ENCODE measurements at regions not wholly inside any gene's neighbourhood (a gene's known extent, or its start where the extent isn't known, plus 50 kb on each side); places are given as distances from the start of the nearest gene placed in this dataset.
"Not testable (repeated sequence)": the region's sequence is repeated elsewhere in the genome, so short reads cannot be mapped to it uniquely, and the experiment has no call there.

- no peaks in the 10 kb centered on the region for H3K36me3 ChIP-seq (ENCODE audit: control insufficient read depth, insufficient read depth, low read length)
- H3K27me3 ChIP-seq (ENCODE audit: control insufficient read depth, insufficient read depth, low read length) = no peaks in the 10 kb centered on the region
- no peaks in the 10 kb centered on the region for H3K9me3 ChIP-seq (ENCODE audit: control insufficient read depth, low read depth, low read length)
- H3K27ac ChIP-seq (ENCODE audit: low read length) = no peak overlapping the region
- no CpG with 5 or more reads among the region's 6 CpGs for WGBS (ENCODE audit: insufficient coverage, low lambda C conversion rate)
- H3K4me1 ChIP-seq (ENCODE audit: control insufficient read depth, insufficient read depth, low read length) = no peaks in the 10 kb centered on the region
- no peak overlapping the region for H3K4me3 ChIP-seq (ENCODE audit: low read length)
- no peak for DNase-seq
These were observed 65.5 kb downstream of the RBMY1A1 start for GRCh38 chrY:21600170-21600569.

DNA sequence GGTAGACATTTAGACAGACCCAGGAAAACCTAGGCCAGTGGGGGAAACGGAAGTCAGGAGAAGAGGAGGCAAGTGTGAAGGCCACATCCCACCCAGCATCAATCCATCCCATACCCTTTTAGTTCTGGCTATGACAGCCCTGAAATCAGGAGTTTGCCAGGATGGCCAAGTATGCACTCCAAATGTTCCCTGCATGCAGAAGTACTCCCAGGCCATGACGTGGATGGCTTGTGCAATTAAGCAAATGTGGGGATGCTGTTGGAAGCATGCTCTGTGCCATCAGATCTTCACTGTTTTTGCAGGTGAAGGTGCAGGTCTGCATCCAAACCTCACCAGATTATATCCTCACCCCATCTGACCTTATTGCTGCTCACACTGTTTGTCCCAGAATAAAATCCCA, 66.8 kb downstream of the RBMY1A1 start:
- Histone ChIP-seq H3K9me3 (ENCODE audit: control insufficient read depth, low read depth, low read length) (no peaks in the 10 kb centered on the region), H3K27ac (ENCODE audit: low read length) (no peak overlapping the region), H3K27me3 (ENCODE audit: control insufficient read depth, insufficient read depth, low read length) (no peaks in the 10 kb centered on the region), H3K4me1 (ENCODE audit: control insufficient read depth, insufficient read depth, low read length) (no peaks in the 10 kb centered on the region), H3K36me3 (ENCODE audit: control insufficient read depth, insufficient read depth, low read length) (no peaks in the 10 kb centered on the region), H3K4me3 (ENCODE audit: low read length) (no peak overlapping the region)
- no peak for DNase-seq
- no CpG with 5 or more reads among the region's 2 CpGs for WGBS (ENCODE audit: insufficient coverage, low lambda C conversion rate)

DNA sequence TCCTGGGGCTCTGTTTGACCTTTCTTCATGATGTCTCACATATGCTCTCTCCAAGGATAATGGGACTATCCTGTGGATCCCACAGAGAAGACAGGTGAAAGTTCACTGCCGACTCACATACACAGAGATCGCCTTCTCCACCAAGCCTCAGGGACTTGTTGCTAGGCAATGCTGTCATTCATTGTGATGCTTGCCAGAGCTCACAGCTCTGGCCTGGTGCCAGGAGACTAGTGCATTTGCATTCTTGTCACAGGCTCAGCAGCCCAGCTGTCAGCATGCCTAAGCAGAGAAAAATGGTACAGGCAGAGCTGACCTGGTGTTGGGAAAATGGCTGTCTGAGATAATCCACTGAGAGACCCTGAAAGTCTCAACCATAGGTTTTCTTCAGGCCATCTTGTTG, 67.9 kb downstream of the RBMY1A1 start:
- no peak overlapping the region for H3K4me3 ChIP-seq (ENCODE audit: low read length)
- no peaks in the 10 kb centered on the region for H3K27me3 ChIP-seq (ENCODE audit: control insufficient read depth, insufficient read depth, low read length)
- no CpG with 5 or more reads among the region's 2 CpGs for WGBS (ENCODE audit: insufficient coverage, low lambda C conversion rate)
- H3K36me3 ChIP-seq (ENCODE audit: control insufficient read depth, insufficient read depth, low read length) = no peaks in the 10 kb centered on the region
- H3K27ac ChIP-seq (ENCODE audit: low read length) = no peak overlapping the region
- no peak for DNase-seq
- no peaks in the 10 kb centered on the region for H3K4me1 ChIP-seq (ENCODE audit: control insufficient read depth, insufficient read depth, low read length)
- no peaks in the 10 kb centered on the region for H3K9me3 ChIP-seq (ENCODE audit: control insufficient read depth, low read depth, low read length)

- no peak for DNase-seq
- H3K27me3 ChIP-seq (ENCODE audit: control insufficient read depth, insufficient read depth, low read length) = no peaks in the 10 kb centered on the region
- H3K36me3 ChIP-seq (ENCODE audit: control insufficient read depth, insufficient read depth, low read length) = no peaks in the 10 kb centered on the region
- no peak overlapping the region for H3K27ac ChIP-seq (ENCODE audit: low read length)
- H3K9me3 ChIP-seq (ENCODE audit: control insufficient read depth, low read depth, low read length) = peaks cover 5% of the 10 kb centered on the region
- no peaks in the 10 kb centered on the region for H3K4me1 ChIP-seq (ENCODE audit: control insufficient read depth, insufficient read depth, low read length)
- H3K4me3 ChIP-seq (ENCODE audit: low read length) = no peak overlapping the region
These were observed 101.5 kb downstream of the RBMY1A1 start for GRCh38 chrY:21636137-21636536.

GRCh38 chrY:21650496-21650895, 115.8 kb downstream of the RBMY1A1 start:
- Histone ChIP-seq H3K27me3 (ENCODE audit: control insufficient read depth, insufficient read depth, low read length) (no peaks in the 10 kb centered on the region), H3K27ac (ENCODE audit: low read length) (no peak overlapping the region), H3K9me3 (ENCODE audit: control insufficient read depth, low read depth, low read length) (no peaks in the 10 kb centered on the region), H3K4me3 (ENCODE audit: low read length) (no peak overlapping the region), H3K36me3 (ENCODE audit: control insufficient read depth, insufficient read depth, low read length) (no peaks in the 10 kb centered on the region), H3K4me1 (ENCODE audit: control insufficient read depth, insufficient read depth, low read length) (no peaks in the 10 kb centered on the region)
- WGBS (ENCODE audit: insufficient coverage, low lambda C conversion rate) = no CpG with 5 or more reads among the region's 1 CpG
- DNase-seq = no peak

GRCh38 chrY:21659057-21659456, 124.4 kb downstream of the RBMY1A1 start:
- not testable (repeated sequence) for H3K4me1 ChIP-seq (ENCODE audit: control insufficient read depth, insufficient read depth, low read length); H3K4me3 ChIP-seq (ENCODE audit: low read length); H3K27ac ChIP-seq (ENCODE audit: low read length); DNase-seq; H3K36me3 ChIP-seq (ENCODE audit: control insufficient read depth, insufficient read depth, low read length); H3K27me3 ChIP-seq (ENCODE audit: control insufficient read depth, insufficient read depth, low read length); H3K9me3 ChIP-seq (ENCODE audit: control insufficient read depth, low read depth, low read length)

GRCh38 chrY:21679590-21679989, 144.9 kb downstream of the RBMY1A1 start:
- no CpG with 5 or more reads among the region's 2 CpGs for WGBS (ENCODE audit: insufficient coverage, low lambda C conversion rate)

GRCh38 chrY:21686369-21686768, 151.7 kb downstream of the RBMY1A1 start:
- H3K36me3 ChIP-seq (ENCODE audit: control insufficient read depth, insufficient read depth, low read length); H3K4me3 ChIP-seq (ENCODE audit: low read length); H3K27ac ChIP-seq (ENCODE audit: low read length); DNase-seq; H3K27me3 ChIP-seq (ENCODE audit: control insufficient read depth, insufficient read depth, low read length); H3K4me1 ChIP-seq (ENCODE audit: control insufficient read depth, insufficient read depth, low read length); H3K9me3 ChIP-seq (ENCODE audit: control insufficient read depth, low read depth, low read length): not testable (repeated sequence)
- no CpG with 5 or more reads among the region's 3 CpGs for WGBS (ENCODE audit: insufficient coverage, low lambda C conversion rate)

More at GRCh38 chrY:21679590-21679989, 144.9 kb downstream of the RBMY1A1 start:
- H3K9me3 ChIP-seq (ENCODE audit: control insufficient read depth, low read depth, low read length); H3K27ac ChIP-seq (ENCODE audit: low read length); H3K27me3 ChIP-seq (ENCODE audit: control insufficient read depth, insufficient read depth, low read length); H3K4me1 ChIP-seq (ENCODE audit: control insufficient read depth, insufficient read depth, low read length); H3K36me3 ChIP-seq (ENCODE audit: control insufficient read depth, insufficient read depth, low read length); DNase-seq; H3K4me3 ChIP-seq (ENCODE audit: low read length): not testable (repeated sequence)

DNA sequence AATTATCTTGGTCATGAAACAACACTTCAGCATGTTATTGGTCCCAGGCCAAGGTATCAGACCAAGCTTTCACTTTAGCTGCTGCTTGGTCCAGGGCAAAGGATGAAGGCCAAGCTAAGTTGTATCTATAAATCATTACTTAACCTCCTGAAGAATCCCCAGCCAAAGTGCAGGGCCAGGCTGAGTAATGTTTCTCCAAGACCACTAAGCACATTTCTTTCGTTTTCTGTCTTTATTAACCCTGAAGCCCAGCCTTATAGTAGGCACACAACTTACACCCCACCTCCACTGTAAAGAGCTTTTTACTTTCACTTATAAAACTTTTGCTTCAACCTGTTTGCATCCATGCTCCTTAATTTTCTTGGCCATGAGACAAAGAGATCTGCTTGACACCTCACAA, 167.3 kb downstream of the RBMY1A1 start:
- H3K4me1 ChIP-seq (ENCODE audit: control insufficient read depth, insufficient read depth, low read length); H3K4me3 ChIP-seq (ENCODE audit: low read length); H3K9me3 ChIP-seq (ENCODE audit: control insufficient read depth, low read depth, low read length); DNase-seq; H3K27me3 ChIP-seq (ENCODE audit: control insufficient read depth, insufficient read depth, low read length); H3K36me3 ChIP-seq (ENCODE audit: control insufficient read depth, insufficient read depth, low read length); H3K27ac ChIP-seq (ENCODE audit: low read length): not testable (repeated sequence)
- no CpG with 5 or more reads among the region's 1 CpG for WGBS (ENCODE audit: insufficient coverage, low lambda C conversion rate)

GRCh38 chrY:21702927-21703326, 168.2 kb downstream of the RBMY1A1 start:
- not testable (repeated sequence) for H3K27me3 ChIP-seq (ENCODE audit: control insufficient read depth, insufficient read depth, low read length); DNase-seq; H3K9me3 ChIP-seq (ENCODE audit: control insufficient read depth, low read depth, low read length); H3K27ac ChIP-seq (ENCODE audit: low read length); H3K36me3 ChIP-seq (ENCODE audit: control insufficient read depth, insufficient read depth, low read length); H3K4me3 ChIP-seq (ENCODE audit: low read length); H3K4me1 ChIP-seq (ENCODE audit: control insufficient read depth, insufficient read depth, low read length)
- WGBS (ENCODE audit: insufficient coverage, low lambda C conversion rate) = no CpG with 5 or more reads among the region's 5 CpGs

DNA sequence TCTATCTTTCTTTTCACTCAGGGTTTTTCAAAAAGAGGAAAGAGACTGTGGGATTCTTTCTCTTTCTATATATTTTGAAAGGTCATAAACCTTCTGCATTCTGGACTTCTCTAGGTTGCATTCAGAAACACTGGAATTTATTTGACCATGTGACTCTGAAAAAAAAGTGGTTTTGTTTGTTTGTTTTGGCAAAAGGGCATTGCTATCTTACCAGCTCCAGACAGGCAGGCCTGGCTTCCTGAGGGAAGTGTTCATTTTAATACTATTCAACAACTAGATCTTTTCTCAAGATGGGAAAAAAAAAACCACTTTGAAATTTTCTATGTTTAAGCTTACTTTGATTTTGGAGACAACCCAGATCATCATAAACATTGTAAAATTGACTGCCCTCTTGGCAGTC, 170.6 kb downstream of the RBMY1A1 start:
- DNase-seq = no peak
- H3K27me3 ChIP-seq (ENCODE audit: control insufficient read depth, insufficient read depth, low read length) = no peaks in the 10 kb centered on the region

DNA sequence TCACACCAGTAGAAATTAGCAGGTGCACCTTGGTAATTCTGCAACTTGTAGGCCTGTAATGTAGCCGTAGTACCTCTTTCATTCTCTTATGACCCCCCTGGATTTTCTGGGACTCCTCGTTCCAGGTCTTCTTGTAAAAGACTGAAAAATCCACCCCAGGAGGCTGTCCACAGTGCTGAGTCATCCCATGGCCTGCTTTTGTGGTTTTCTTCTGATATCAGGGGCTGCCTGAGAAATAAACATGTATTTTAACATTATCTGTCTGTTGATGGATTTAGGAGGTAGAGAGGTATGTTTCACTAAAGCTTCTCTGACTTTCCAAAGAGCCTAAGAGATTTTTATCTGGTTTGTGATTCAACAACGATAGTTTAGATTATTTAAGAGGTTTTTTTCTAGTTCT, 171.9 kb downstream of the RBMY1A1 start:
- not testable (repeated sequence) for H3K9me3 ChIP-seq (ENCODE audit: control insufficient read depth, low read depth, low read length); H3K27ac ChIP-seq (ENCODE audit: low read length); H3K4me3 ChIP-seq (ENCODE audit: low read length); H3K4me1 ChIP-seq (ENCODE audit: control insufficient read depth, insufficient read depth, low read length); DNase-seq; H3K27me3 ChIP-seq (ENCODE audit: control insufficient read depth, insufficient read depth, low read length); H3K36me3 ChIP-seq (ENCODE audit: control insufficient read depth, insufficient read depth, low read length)
- WGBS (ENCODE audit: insufficient coverage, low lambda C conversion rate) = no CpG with 5 or more reads among the region's 3 CpGs

More for the DNA sequence above, 170.6 kb downstream of the RBMY1A1 start:
- Histone ChIP-seq H3K36me3 (ENCODE audit: control insufficient read depth, insufficient read depth, low read length) (no peaks in the 10 kb centered on the region), H3K27ac (ENCODE audit: low read length) (no peak overlapping the region), H3K9me3 (ENCODE audit: control insufficient read depth, low read depth, low read length) (no peaks in the 10 kb centered on the region), H3K4me1 (ENCODE audit: control insufficient read depth, insufficient read depth, low read length) (no peaks in the 10 kb centered on the region), H3K4me3 (ENCODE audit: low read length) (no peak overlapping the region)
